ENCODE measurements at regions not wholly inside any gene's neighbourhood (a gene's known extent, or its start where the extent isn't known, plus 50 kb on each side); places are given as distances from the start of the nearest gene placed in this dataset.

DNA sequence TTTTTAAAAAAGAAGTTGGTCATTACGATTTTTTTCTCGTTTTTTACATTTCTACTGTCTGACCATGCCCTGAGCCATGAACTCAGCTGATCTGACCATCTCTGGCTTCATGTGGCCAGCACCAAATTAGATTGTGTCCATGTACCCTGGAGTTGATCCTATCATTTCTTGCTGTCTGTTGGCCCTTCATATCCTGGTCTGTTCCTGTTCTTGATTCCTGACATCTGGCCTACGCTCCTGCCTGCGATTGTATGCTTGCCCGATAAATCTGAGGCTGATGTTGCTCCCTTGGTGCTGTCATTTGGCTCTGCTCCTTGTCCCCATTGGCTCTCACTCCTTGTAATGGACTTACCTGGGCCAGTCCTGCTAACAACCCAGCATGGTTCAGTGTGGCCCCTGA lies 89.8 kb upstream of the IGSF10 start:
- WGBS (ENCODE audit: insufficient coverage, low coverage, missing lambda C conversion rate), result 30% methylated on average over 5 of the region's 5 CpGs
- TF ChIP-seq ZBTB17 (CRISPR knock-in tag; IDR thresholded peaks at IDR 0.05) (no peak), RBM22 (IDR thresholded peaks at IDR 0.05; ENCODE audit: low read depth, low read length, poor library complexity, severe bottlenecking) (no peak), POLR3G (IDR thresholded peaks at IDR 0.05; ENCODE audit: extremely low read depth, insufficient read length, insufficient replicate concordance) (no peak), CHD1 (IDR thresholded peaks at IDR 0.05; ENCODE audit: low read length) (no peak), BMI1 (IDR thresholded peaks at IDR 0.05; ENCODE audit: low read length) (no peak), ZKSCAN1 (IDR thresholded peaks at IDR 0.05; ENCODE audit: low read depth, low read length) (no peak), ZNF778 (CRISPR knock-in tag; IDR thresholded peaks at IDR 0.05) (no peak)
- TF ChIP-seq, protein P1, sequence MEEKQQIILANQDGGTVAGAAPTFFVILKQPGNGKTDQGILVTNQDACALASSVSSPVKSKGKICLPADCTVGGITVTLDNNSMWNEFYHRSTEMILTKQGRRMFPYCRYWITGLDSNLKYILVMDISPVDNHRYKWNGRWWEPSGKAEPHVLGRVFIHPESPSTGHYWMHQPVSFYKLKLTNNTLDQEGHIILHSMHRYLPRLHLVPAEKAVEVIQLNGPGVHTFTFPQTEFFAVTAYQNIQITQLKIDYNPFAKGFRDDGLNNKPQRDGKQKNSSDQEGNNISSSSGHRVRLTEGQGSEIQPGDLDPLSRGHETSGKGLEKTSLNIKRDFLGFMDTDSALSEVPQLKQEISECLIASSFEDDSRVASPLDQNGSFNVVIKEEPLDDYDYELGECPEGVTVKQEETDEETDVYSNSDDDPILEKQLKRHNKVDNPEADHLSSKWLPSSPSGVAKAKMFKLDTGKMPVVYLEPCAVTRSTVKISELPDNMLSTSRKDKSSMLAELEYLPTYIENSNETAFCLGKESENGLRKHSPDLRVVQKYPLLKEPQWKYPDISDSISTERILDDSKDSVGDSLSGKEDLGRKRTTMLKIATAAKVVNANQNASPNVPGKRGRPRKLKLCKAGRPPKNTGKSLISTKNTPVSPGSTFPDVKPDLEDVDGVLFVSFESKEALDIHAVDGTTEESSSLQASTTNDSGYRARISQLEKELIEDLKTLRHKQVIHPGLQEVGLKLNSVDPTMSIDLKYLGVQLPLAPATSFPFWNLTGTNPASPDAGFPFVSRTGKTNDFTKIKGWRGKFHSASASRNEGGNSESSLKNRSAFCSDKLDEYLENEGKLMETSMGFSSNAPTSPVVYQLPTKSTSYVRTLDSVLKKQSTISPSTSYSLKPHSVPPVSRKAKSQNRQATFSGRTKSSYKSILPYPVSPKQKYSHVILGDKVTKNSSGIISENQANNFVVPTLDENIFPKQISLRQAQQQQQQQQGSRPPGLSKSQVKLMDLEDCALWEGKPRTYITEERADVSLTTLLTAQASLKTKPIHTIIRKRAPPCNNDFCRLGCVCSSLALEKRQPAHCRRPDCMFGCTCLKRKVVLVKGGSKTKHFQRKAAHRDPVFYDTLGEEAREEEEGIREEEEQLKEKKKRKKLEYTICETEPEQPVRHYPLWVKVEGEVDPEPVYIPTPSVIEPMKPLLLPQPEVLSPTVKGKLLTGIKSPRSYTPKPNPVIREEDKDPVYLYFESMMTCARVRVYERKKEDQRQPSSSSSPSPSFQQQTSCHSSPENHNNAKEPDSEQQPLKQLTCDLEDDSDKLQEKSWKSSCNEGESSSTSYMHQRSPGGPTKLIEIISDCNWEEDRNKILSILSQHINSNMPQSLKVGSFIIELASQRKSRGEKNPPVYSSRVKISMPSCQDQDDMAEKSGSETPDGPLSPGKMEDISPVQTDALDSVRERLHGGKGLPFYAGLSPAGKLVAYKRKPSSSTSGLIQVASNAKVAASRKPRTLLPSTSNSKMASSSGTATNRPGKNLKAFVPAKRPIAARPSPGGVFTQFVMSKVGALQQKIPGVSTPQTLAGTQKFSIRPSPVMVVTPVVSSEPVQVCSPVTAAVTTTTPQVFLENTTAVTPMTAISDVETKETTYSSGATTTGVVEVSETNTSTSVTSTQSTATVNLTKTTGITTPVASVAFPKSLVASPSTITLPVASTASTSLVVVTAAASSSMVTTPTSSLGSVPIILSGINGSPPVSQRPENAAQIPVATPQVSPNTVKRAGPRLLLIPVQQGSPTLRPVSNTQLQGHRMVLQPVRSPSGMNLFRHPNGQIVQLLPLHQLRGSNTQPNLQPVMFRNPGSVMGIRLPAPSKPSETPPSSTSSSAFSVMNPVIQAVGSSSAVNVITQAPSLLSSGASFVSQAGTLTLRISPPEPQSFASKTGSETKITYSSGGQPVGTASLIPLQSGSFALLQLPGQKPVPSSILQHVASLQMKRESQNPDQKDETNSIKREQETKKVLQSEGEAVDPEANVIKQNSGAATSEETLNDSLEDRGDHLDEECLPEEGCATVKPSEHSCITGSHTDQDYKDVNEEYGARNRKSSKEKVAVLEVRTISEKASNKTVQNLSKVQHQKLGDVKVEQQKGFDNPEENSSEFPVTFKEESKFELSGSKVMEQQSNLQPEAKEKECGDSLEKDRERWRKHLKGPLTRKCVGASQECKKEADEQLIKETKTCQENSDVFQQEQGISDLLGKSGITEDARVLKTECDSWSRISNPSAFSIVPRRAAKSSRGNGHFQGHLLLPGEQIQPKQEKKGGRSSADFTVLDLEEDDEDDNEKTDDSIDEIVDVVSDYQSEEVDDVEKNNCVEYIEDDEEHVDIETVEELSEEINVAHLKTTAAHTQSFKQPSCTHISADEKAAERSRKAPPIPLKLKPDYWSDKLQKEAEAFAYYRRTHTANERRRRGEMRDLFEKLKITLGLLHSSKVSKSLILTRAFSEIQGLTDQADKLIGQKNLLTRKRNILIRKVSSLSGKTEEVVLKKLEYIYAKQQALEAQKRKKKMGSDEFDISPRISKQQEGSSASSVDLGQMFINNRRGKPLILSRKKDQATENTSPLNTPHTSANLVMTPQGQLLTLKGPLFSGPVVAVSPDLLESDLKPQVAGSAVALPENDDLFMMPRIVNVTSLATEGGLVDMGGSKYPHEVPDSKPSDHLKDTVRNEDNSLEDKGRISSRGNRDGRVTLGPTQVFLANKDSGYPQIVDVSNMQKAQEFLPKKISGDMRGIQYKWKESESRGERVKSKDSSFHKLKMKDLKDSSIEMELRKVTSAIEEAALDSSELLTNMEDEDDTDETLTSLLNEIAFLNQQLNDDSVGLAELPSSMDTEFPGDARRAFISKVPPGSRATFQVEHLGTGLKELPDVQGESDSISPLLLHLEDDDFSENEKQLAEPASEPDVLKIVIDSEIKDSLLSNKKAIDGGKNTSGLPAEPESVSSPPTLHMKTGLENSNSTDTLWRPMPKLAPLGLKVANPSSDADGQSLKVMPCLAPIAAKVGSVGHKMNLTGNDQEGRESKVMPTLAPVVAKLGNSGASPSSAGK (IDR thresholded peaks at IDR 0.05), result no peak

More for the DNA sequence above, 89.8 kb upstream of the IGSF10 start:
- H3K4me2 ChIP-seq (ENCODE audit: insufficient read depth, low read length), result no peak overlapping the region
- H3K27me3 ChIP-seq (ENCODE audit: control insufficient read depth in 2 of 2, insufficient read depth in 2 of 2, low read length in 2 of 2), result no peaks in the 10 kb centered on the region
- ChIA-PET POLR2A (no interaction called here), CTCF (ENCODE audit: low intra/inter-chr PET ratio) (no interaction called here)
- no peak overlapping the region for H3K9ac ChIP-seq (ENCODE audit: insufficient read depth in 1 of 2, low read depth in 2 of 2, low read length in 2 of 2)
- in situ Hi-C loops (cut with MboI), result no loop called here
- DNase-seq (ENCODE audit: extremely low read depth in 1 of 4, low spot score in 3 of 4) (no peak), ATAC-seq (no peak), FAIRE-seq (no peak)
- no peaks in the 10 kb centered on the region for H3K9me3 ChIP-seq (replicated peaks; ENCODE audit: control insufficient read depth, insufficient read depth, low read depth, low read length)
- H3K79me2 ChIP-seq (ENCODE audit: control insufficient read depth, insufficient read depth, low read length), result no peaks in the 10 kb centered on the region
- no peak overlapping the region for H3K27ac ChIP-seq (ENCODE audit: extremely low read depth, low read depth, low read length)
- no peak overlapping the region for H2AFZ ChIP-seq (ENCODE audit: low read depth, low read length)
- H4K20me1 ChIP-seq (replicated peaks; ENCODE audit: control insufficient read depth, insufficient read depth, low read length), result no peaks in the 10 kb centered on the region
- no peaks in the 10 kb centered on the region for H3K36me3 ChIP-seq (ENCODE audit: control insufficient read depth, insufficient read depth, low read length)
- BruUV-seq (replicated peaks), result no TSS peak
- H3K4me3 ChIP-seq, result no peak overlapping the region
- no peaks in the 10 kb centered on the region for H3K9me1 ChIP-seq (ENCODE audit: control insufficient read depth, insufficient read depth, low read length)
- intact Hi-C loops (cut with micrococcal nuclease), result no loop called here
- peaks cover 0 to 8% of the 10 kb centered on the region in 2 experiments; a peak in 2 of 5 replicates for H3K4me1 ChIP-seq (replicated peaks in 1 of 2; ENCODE audit: control insufficient read depth in 2 of 2, insufficient read depth in 2 of 2, low read length in 2 of 2)
